ENCODE measurements at regions not wholly inside any gene's neighbourhood (a gene's known extent, or its start where the extent isn't known, plus 50 kb on each side); places are given as distances from the start of the nearest gene placed in this dataset.

GRCh38 chr3:77871436-77871835 is 831.5 kb downstream of the ROBO2 start:
- H3K27ac ChIP-seq, result no peak overlapping the region
- no peak for ATAC-seq (ENCODE audit: low FRiP score in 2 of 2)
- no peaks in the 10 kb centered on the region for H3K4me1 ChIP-seq
- H3K36me3 ChIP-seq, result no peaks in the 10 kb centered on the region
- no peaks in the 10 kb centered on the region for H3K9me3 ChIP-seq
- no peak for DNase-seq
- no peak overlapping the region for H3K4me3 ChIP-seq
- WGBS, 2 donors, result 81 to 83% methylated on average over 1 of the region's 1 CpG
- H3K27me3 ChIP-seq, result no peaks in the 10 kb centered on the region
- TF ChIP-seq POLR2AphosphoS5 (IDR thresholded peaks at IDR 0.05), result no peak
- no peak for TF ChIP-seq POLR2A (IDR thresholded peaks at IDR 0.05)
- no peak for TF ChIP-seq EP300 (IDR thresholded peaks at IDR 0.05)

- no peak overlapping the region for H3K4me3 ChIP-seq
- 86 to 88% methylated on average over 4 of the region's 4 CpGs for WGBS, 2 donors
- H3K36me3 ChIP-seq, result no peaks in the 10 kb centered on the region
- H3K27ac ChIP-seq, result no peak overlapping the region
- no peaks in the 10 kb centered on the region for H3K9me3 ChIP-seq
- no peak for ATAC-seq (ENCODE audit: low FRiP score in 2 of 2)
- DNase-seq, result no peak
- no peaks in the 10 kb centered on the region for H3K27me3 ChIP-seq
- TF ChIP-seq CTCF (IDR thresholded peaks at IDR 0.05) (no peak), POLR2AphosphoS5 (IDR thresholded peaks at IDR 0.05) (no peak), POLR2A (IDR thresholded peaks at IDR 0.05) (no peak), EP300 (IDR thresholded peaks at IDR 0.05) (no peak)
- H3K4me1 ChIP-seq, result no peaks in the 10 kb centered on the region
Observed at GRCh38 chr3:77873598-77873997, 833.7 kb downstream of the ROBO2 start.

- Histone ChIP-seq H3K4me3 (no peak overlapping the region), H3K27ac (no peak overlapping the region), H3K9me3 (no peaks in the 10 kb centered on the region), H3K27me3 (no peaks in the 10 kb centered on the region), H3K36me3 (no peaks in the 10 kb centered on the region), H3K4me1 (no peaks in the 10 kb centered on the region)
- ATAC-seq (ENCODE audit: low FRiP score in 2 of 2) (no peak), DNase-seq (no peak)
- 83 to 86% methylated on average over 3 of the region's 3 CpGs for WGBS, 2 donors
- no peak for TF ChIP-seq CTCF (IDR thresholded peaks at IDR 0.05)
- no peak for TF ChIP-seq POLR2AphosphoS5 (IDR thresholded peaks at IDR 0.05)
- TF ChIP-seq POLR2A (IDR thresholded peaks at IDR 0.05), result no peak
- TF ChIP-seq EP300 (IDR thresholded peaks at IDR 0.05), result no peak
Observed at GRCh38 chr3:77885381-77885780, 845.5 kb downstream of the ROBO2 start.

- Histone ChIP-seq H3K36me3 (no peaks in the 10 kb centered on the region), H3K4me1 (no peaks in the 10 kb centered on the region), H3K27me3 (no peaks in the 10 kb centered on the region), H3K9me3 (no peaks in the 10 kb centered on the region), H3K4me3 (no peak overlapping the region), H3K27ac (no peak overlapping the region)
- 37 to 40% methylated on average over 3 of the region's 3 CpGs for WGBS, 2 donors
- ATAC-seq (ENCODE audit: low FRiP score in 2 of 2), result no peak
- TF ChIP-seq CTCF (IDR thresholded peaks at IDR 0.05) (no peak), POLR2A (IDR thresholded peaks at IDR 0.05) (no peak), POLR2AphosphoS5 (IDR thresholded peaks at IDR 0.05) (no peak), EP300 (IDR thresholded peaks at IDR 0.05) (no peak)
- no peak for DNase-seq
Observed at GRCh38 chr3:77887611-77888010, 847.7 kb downstream of the ROBO2 start.

GRCh38 chr3:77889616-77890015 is 849.7 kb downstream of the ROBO2 start:
- no peaks in the 10 kb centered on the region for H3K4me1 ChIP-seq
- ATAC-seq (ENCODE audit: low FRiP score in 2 of 2), result no peak
- no peak overlapping the region for H3K27ac ChIP-seq
- no peaks in the 10 kb centered on the region for H3K9me3 ChIP-seq
- no peak for DNase-seq
- no peak for TF ChIP-seq EP300 (IDR thresholded peaks at IDR 0.05)
- TF ChIP-seq POLR2A (IDR thresholded peaks at IDR 0.05), result no peak
- TF ChIP-seq POLR2AphosphoS5 (IDR thresholded peaks at IDR 0.05), result no peak
- no peak for TF ChIP-seq CTCF (IDR thresholded peaks at IDR 0.05)
- H3K36me3 ChIP-seq, result no peaks in the 10 kb centered on the region
- 79 to 88% methylated on average over 3 of the region's 3 CpGs for WGBS, 2 donors
- no peak overlapping the region for H3K4me3 ChIP-seq
- H3K27me3 ChIP-seq, result no peaks in the 10 kb centered on the region

Measured in upper lobe of left lung (tissue), 6 donors.